A549 (cell line): ENCODE measurements at regions not wholly inside any gene's neighbourhood (a gene's known extent, or its start where the extent isn't known, plus 50 kb on each side); places are given as distances from the start of the nearest gene placed in this dataset.

Source experiments
- CHD4 ChIP-seq: fragments of 200-600 bp; sonication (generic); IDR thresholded peaks from 2 replicates; pipeline ENCODE4 v1.6.1; 2016; ENCODE audit warnings: antibody characterized with exemption, mild to moderate bottlenecking, borderline replicate concordance
- CTCF ChIP-seq: fragments of >200 bp; sonication (Bioruptor Twin); formaldehyde crosslinking; IDR thresholded peaks from 3 replicates; pipeline ENCODE4 v1.5.1; 2016
- EP300 ChIP-seq, 2 experiments: fragments of >200 bp; sonication (Bioruptor Twin); formaldehyde crosslinking; IDR thresholded peaks; 2 replicates in 1 of 2; 3 replicates in 1 of 2; pipeline ENCODE4 v1.6.1; 2016 to 2017
- ESRRA ChIP-seq: fragments of 150-350 bp; IDR thresholded peaks from 2 replicates; pipeline ENCODE4 v1.6.1; 2014; ENCODE audit warnings: mild to moderate bottlenecking, low read length, borderline replicate concordance
- HOXB13 ChIP-seq: fragments of 250-450 bp; sonication (Bioruptor Pico); IDR thresholded peaks from 2 replicates; pipeline ENCODE4 v1.5.0; 2020; ENCODE audit warnings: low read depth, mild to moderate bottlenecking, moderate library complexity
- JUN ChIP-seq, 2 experiments: fragments of >200 bp; sonication (Bioruptor Twin); formaldehyde crosslinking; IDR thresholded peaks; 2 replicates in 1 of 2; 3 replicates in 1 of 2; pipeline ENCODE4 v1.6.1; 2016 to 2017
- JUNB ChIP-seq: fragments of >200 bp; sonication (Bioruptor Twin); formaldehyde crosslinking; IDR thresholded peaks from 2 replicates; pipeline ENCODE4 v1.6.1; 2016
- NPAS2 ChIP-seq: fragments of 250-450 bp; sonication (Bioruptor Pico); IDR thresholded peaks from 2 replicates; pipeline ENCODE4 v1.8.0; 2022; ENCODE audit warnings: mild to moderate bottlenecking, moderate library complexity, borderline replicate concordance
- POLR2A ChIP-seq: IDR thresholded peaks from 2 replicates; pipeline ENCODE4 v1.6.1; 2012; ENCODE audit warnings: mild to moderate bottlenecking, low read length
- RARB ChIP-seq: fragments of 250-450 bp; sonication (Bioruptor Pico); IDR thresholded peaks from 2 replicates; pipeline ENCODE4 v1.8.0; 2021; ENCODE audit warnings: mild to moderate bottlenecking, moderate library complexity
- TF ChIP-seq, protein P1 (sequence below): IDR thresholded peaks from 2 replicates; pipeline ENCODE4 v1.6.1; 2012

DNA sequence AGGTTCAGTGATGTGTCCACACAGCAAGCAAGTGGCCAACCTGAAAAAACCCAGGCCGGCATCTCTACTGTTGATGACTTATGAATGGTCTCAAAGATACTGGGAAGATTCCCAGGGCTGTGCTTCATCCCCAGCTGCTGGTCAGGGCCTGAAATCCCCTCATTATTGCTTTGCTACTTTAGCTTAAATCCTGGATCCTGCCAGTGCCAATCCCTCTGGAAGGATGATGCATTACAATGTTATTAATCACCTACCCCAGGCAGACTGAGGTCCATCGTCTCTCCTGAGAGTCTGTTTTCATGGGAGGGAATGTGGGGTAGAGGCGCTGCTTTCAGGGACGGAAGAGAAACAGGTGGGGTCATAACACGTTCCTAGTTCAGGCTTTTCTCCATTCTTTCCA is 371.6 kb downstream of the RPS24 start:
- TF ChIP-seq, protein P1, sequence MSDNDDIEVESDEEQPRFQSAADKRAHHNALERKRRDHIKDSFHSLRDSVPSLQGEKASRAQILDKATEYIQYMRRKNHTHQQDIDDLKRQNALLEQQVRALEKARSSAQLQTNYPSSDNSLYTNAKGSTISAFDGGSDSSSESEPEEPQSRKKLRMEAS: no peak
- no peak for TF ChIP-seq CTCF
- TF ChIP-seq HOXB13 (CRISPR knock-in tag): no peak
- no peak for TF ChIP-seq ESRRA
- TF ChIP-seq JUN (IDR thresholded peaks at IDR 0.05): no peak
- no peak for TF ChIP-seq RARB (CRISPR knock-in tag)
- TF ChIP-seq EP300 (IDR thresholded peaks at IDR 0.05): no peak
- TF ChIP-seq POLR2A: no peak
- TF ChIP-seq CHD4: no peak
- TF ChIP-seq JUNB: no peak
- no peak for TF ChIP-seq NPAS2 (CRISPR knock-in tag)
